ENCODE measurements at regions not wholly inside any gene's neighbourhood (a gene's known extent, or its start where the extent isn't known, plus 50 kb on each side); places are given as distances from the start of the nearest gene placed in this dataset.

- Histone ChIP-seq H3K36me3 (ENCODE audit: control insufficient read depth in 3 of 3, insufficient read depth in 3 of 3, low read length in 3 of 3) (no peaks in the 10 kb centered on the region), H3K9me3 (ENCODE audit: control insufficient read depth in 3 of 3, low read length in 3 of 3) (no peaks in the 10 kb centered on the region), H3K27ac (ENCODE audit: low read depth, low read length) (no peak overlapping the region), H3K27me3 (ENCODE audit: control insufficient read depth in 3 of 3, insufficient read depth in 3 of 3, low read length in 3 of 3) (no peaks in the 10 kb centered on the region), H3K4me3 (ENCODE audit: low read length in 3 of 3) (no peak overlapping the region), H3K9ac (ENCODE audit: low read depth in 1 of 3, low read length in 3 of 3) (no peak overlapping the region), H3K4me1 (ENCODE audit: control insufficient read depth in 3 of 3, insufficient read depth in 3 of 3, low read length in 3 of 3) (no peaks in the 10 kb centered on the region)
Observed at GRCh38 chr9:90271707-90272106, 370.9 kb downstream of the DIRAS2 start.

GRCh38 chr9:90274725-90275124, 367.9 kb downstream of the DIRAS2 start:
- Histone ChIP-seq H3K9ac (ENCODE audit: low read depth in 1 of 3, low read length in 3 of 3) (no peak overlapping the region), H3K4me3 (ENCODE audit: low read length in 3 of 3) (no peak overlapping the region), H3K36me3 (ENCODE audit: control insufficient read depth in 3 of 3, insufficient read depth in 3 of 3, low read length in 3 of 3) (no peaks in the 10 kb centered on the region), H3K4me1 (ENCODE audit: control insufficient read depth in 3 of 3, insufficient read depth in 3 of 3, low read length in 3 of 3) (no peaks in the 10 kb centered on the region), H3K27ac (ENCODE audit: low read depth, low read length) (no peak overlapping the region), H3K9me3 (ENCODE audit: control insufficient read depth in 3 of 3, low read length in 3 of 3) (no peaks in the 10 kb centered on the region), H3K27me3 (ENCODE audit: control insufficient read depth in 3 of 3, insufficient read depth in 3 of 3, low read length in 3 of 3) (no peaks in the 10 kb centered on the region)

GRCh38 chr9:90285946-90286345, 356.7 kb downstream of the DIRAS2 start:
- Histone ChIP-seq H3K9me3 (ENCODE audit: control insufficient read depth in 3 of 3, low read length in 3 of 3) (no peaks in the 10 kb centered on the region), H3K9ac (ENCODE audit: low read depth in 1 of 3, low read length in 3 of 3) (no peak overlapping the region), H3K4me1 (ENCODE audit: control insufficient read depth in 3 of 3, insufficient read depth in 3 of 3, low read length in 3 of 3) (no peaks in the 10 kb centered on the region), H3K4me3 (ENCODE audit: low read length in 3 of 3) (no peak overlapping the region), H3K27me3 (ENCODE audit: control insufficient read depth in 3 of 3, insufficient read depth in 3 of 3, low read length in 3 of 3) (no peaks in the 10 kb centered on the region), H3K27ac (ENCODE audit: low read depth, low read length) (no peak overlapping the region), H3K36me3 (ENCODE audit: control insufficient read depth in 3 of 3, insufficient read depth in 3 of 3, low read length in 3 of 3) (no peaks in the 10 kb centered on the region)

GRCh38 chr9:90287567-90288274, 354.9 kb downstream of the DIRAS2 start:
- Histone ChIP-seq H3K27ac (ENCODE audit: low read depth, low read length) (no peak overlapping the region), H3K4me1 (ENCODE audit: control insufficient read depth in 3 of 3, insufficient read depth in 3 of 3, low read length in 3 of 3) (no peaks in the 10 kb centered on the region), H3K36me3 (ENCODE audit: control insufficient read depth in 3 of 3, insufficient read depth in 3 of 3, low read length in 3 of 3) (no peaks in the 10 kb centered on the region), H3K27me3 (ENCODE audit: control insufficient read depth in 3 of 3, insufficient read depth in 3 of 3, low read length in 3 of 3) (no peaks in the 10 kb centered on the region), H3K9ac (ENCODE audit: low read depth in 1 of 3, low read length in 3 of 3) (no peak overlapping the region), H3K9me3 (ENCODE audit: control insufficient read depth in 3 of 3, low read length in 3 of 3) (no peaks in the 10 kb centered on the region), H3K4me3 (ENCODE audit: low read length in 3 of 3) (no peak overlapping the region)

GRCh38 chr9:90288275-90288639, 354.4 kb downstream of the DIRAS2 start:
- Histone ChIP-seq H3K27me3 (ENCODE audit: control insufficient read depth in 3 of 3, insufficient read depth in 3 of 3, low read length in 3 of 3) (no peaks in the 10 kb centered on the region), H3K36me3 (ENCODE audit: control insufficient read depth in 3 of 3, insufficient read depth in 3 of 3, low read length in 3 of 3) (no peaks in the 10 kb centered on the region), H3K4me1 (ENCODE audit: control insufficient read depth in 3 of 3, insufficient read depth in 3 of 3, low read length in 3 of 3) (no peaks in the 10 kb centered on the region), H3K9ac (ENCODE audit: low read depth in 1 of 3, low read length in 3 of 3) (no peak overlapping the region), H3K4me3 (ENCODE audit: low read length in 3 of 3) (no peak overlapping the region), H3K9me3 (ENCODE audit: control insufficient read depth in 3 of 3, low read length in 3 of 3) (no peaks in the 10 kb centered on the region), H3K27ac (ENCODE audit: low read depth, low read length) (no peak overlapping the region)

GRCh38 chr9:90290716-90291485, 351.7 kb downstream of the DIRAS2 start:
- H3K27ac ChIP-seq (ENCODE audit: low read depth, low read length) = no peak overlapping the region
- H3K36me3 ChIP-seq (ENCODE audit: control insufficient read depth in 3 of 3, insufficient read depth in 3 of 3, low read length in 3 of 3) = no peaks in the 10 kb centered on the region
- H3K27me3 ChIP-seq (ENCODE audit: control insufficient read depth in 3 of 3, insufficient read depth in 3 of 3, low read length in 3 of 3) = no peaks in the 10 kb centered on the region
- H3K9ac ChIP-seq (ENCODE audit: low read depth in 1 of 3, low read length in 3 of 3) = no peak overlapping the region
- no peaks in the 10 kb centered on the region for H3K4me1 ChIP-seq (ENCODE audit: control insufficient read depth in 3 of 3, insufficient read depth in 3 of 3, low read length in 3 of 3)
- no peaks in the 10 kb centered on the region for H3K9me3 ChIP-seq (ENCODE audit: control insufficient read depth in 3 of 3, low read length in 3 of 3)
- H3K4me3 ChIP-seq (ENCODE audit: low read length in 3 of 3) = no peak overlapping the region

- H3K27me3 ChIP-seq (ENCODE audit: control insufficient read depth in 3 of 3, insufficient read depth in 3 of 3, low read length in 3 of 3) = no peaks in the 10 kb centered on the region
- H3K9ac ChIP-seq (ENCODE audit: low read depth in 1 of 3, low read length in 3 of 3) = no peak overlapping the region
- H3K4me3 ChIP-seq (ENCODE audit: low read length in 3 of 3) = no peak overlapping the region
- H3K36me3 ChIP-seq (ENCODE audit: control insufficient read depth in 3 of 3, insufficient read depth in 3 of 3, low read length in 3 of 3) = no peaks in the 10 kb centered on the region
- no peaks in the 10 kb centered on the region for H3K4me1 ChIP-seq (ENCODE audit: control insufficient read depth in 3 of 3, insufficient read depth in 3 of 3, low read length in 3 of 3)
- H3K9me3 ChIP-seq (ENCODE audit: control insufficient read depth in 3 of 3, low read length in 3 of 3) = no peaks in the 10 kb centered on the region
- H3K27ac ChIP-seq (ENCODE audit: low read depth, low read length) = no peak overlapping the region
Observed at GRCh38 chr9:90296539-90296938, 346.1 kb downstream of the DIRAS2 start.

- Histone ChIP-seq H3K9ac (ENCODE audit: low read depth in 1 of 3, low read length in 3 of 3) (no peak overlapping the region), H3K27me3 (ENCODE audit: control insufficient read depth in 3 of 3, insufficient read depth in 3 of 3, low read length in 3 of 3) (peaks cover 0 to 4% (median 2%) of the 10 kb centered on the region in 3 donors), H3K36me3 (ENCODE audit: control insufficient read depth in 3 of 3, insufficient read depth in 3 of 3, low read length in 3 of 3) (no peaks in the 10 kb centered on the region), H3K4me3 (ENCODE audit: low read length in 3 of 3) (no peak overlapping the region), H3K9me3 (ENCODE audit: control insufficient read depth in 3 of 3, low read length in 3 of 3) (no peaks in the 10 kb centered on the region), H3K27ac (ENCODE audit: low read depth, low read length) (no peak overlapping the region), H3K4me1 (ENCODE audit: control insufficient read depth in 3 of 3, insufficient read depth in 3 of 3, low read length in 3 of 3) (no peaks in the 10 kb centered on the region)
Observed at GRCh38 chr9:90299968-90300367, 342.7 kb downstream of the DIRAS2 start.

GRCh38 chr9:90300611-90301276, 341.9 kb downstream of the DIRAS2 start:
- H3K27me3 ChIP-seq (ENCODE audit: control insufficient read depth in 3 of 3, insufficient read depth in 3 of 3, low read length in 3 of 3) = peaks cover 0 to 6% (median 2%) of the 10 kb centered on the region in 3 donors

GRCh38 chr9:90301277-90301653, 341.4 kb downstream of the DIRAS2 start:
- Histone ChIP-seq H3K27ac (ENCODE audit: low read depth, low read length) (no peak overlapping the region), H3K4me3 (ENCODE audit: low read length in 3 of 3) (no peak overlapping the region), H3K9ac (ENCODE audit: low read depth in 1 of 3, low read length in 3 of 3) (no peak overlapping the region), H3K27me3 (ENCODE audit: control insufficient read depth in 3 of 3, insufficient read depth in 3 of 3, low read length in 3 of 3) (peaks cover 0 to 6% (median 2%) of the 10 kb centered on the region in 3 donors), H3K4me1 (ENCODE audit: control insufficient read depth in 3 of 3, insufficient read depth in 3 of 3, low read length in 3 of 3) (no peaks in the 10 kb centered on the region), H3K36me3 (ENCODE audit: control insufficient read depth in 3 of 3, insufficient read depth in 3 of 3, low read length in 3 of 3) (no peaks in the 10 kb centered on the region), H3K9me3 (ENCODE audit: control insufficient read depth in 3 of 3, low read length in 3 of 3) (no peaks in the 10 kb centered on the region)

More at GRCh38 chr9:90300611-90301276, 341.9 kb downstream of the DIRAS2 start:
- H3K4me3 ChIP-seq (ENCODE audit: low read length in 3 of 3) = no peak overlapping the region
- no peaks in the 10 kb centered on the region for H3K36me3 ChIP-seq (ENCODE audit: control insufficient read depth in 3 of 3, insufficient read depth in 3 of 3, low read length in 3 of 3)
- no peaks in the 10 kb centered on the region for H3K4me1 ChIP-seq (ENCODE audit: control insufficient read depth in 3 of 3, insufficient read depth in 3 of 3, low read length in 3 of 3)
- H3K9ac ChIP-seq (ENCODE audit: low read depth in 1 of 3, low read length in 3 of 3) = no peak overlapping the region
- no peak overlapping the region for H3K27ac ChIP-seq (ENCODE audit: low read depth, low read length)
- no peaks in the 10 kb centered on the region for H3K9me3 ChIP-seq (ENCODE audit: control insufficient read depth in 3 of 3, low read length in 3 of 3)

Measured in skeletal muscle tissue (tissue), 3 donors.